ENCODE measurements at regions not wholly inside any gene's neighbourhood (a gene's known extent, or its start where the extent isn't known, plus 50 kb on each side); places are given as distances from the start of the nearest gene placed in this dataset.

DNA sequence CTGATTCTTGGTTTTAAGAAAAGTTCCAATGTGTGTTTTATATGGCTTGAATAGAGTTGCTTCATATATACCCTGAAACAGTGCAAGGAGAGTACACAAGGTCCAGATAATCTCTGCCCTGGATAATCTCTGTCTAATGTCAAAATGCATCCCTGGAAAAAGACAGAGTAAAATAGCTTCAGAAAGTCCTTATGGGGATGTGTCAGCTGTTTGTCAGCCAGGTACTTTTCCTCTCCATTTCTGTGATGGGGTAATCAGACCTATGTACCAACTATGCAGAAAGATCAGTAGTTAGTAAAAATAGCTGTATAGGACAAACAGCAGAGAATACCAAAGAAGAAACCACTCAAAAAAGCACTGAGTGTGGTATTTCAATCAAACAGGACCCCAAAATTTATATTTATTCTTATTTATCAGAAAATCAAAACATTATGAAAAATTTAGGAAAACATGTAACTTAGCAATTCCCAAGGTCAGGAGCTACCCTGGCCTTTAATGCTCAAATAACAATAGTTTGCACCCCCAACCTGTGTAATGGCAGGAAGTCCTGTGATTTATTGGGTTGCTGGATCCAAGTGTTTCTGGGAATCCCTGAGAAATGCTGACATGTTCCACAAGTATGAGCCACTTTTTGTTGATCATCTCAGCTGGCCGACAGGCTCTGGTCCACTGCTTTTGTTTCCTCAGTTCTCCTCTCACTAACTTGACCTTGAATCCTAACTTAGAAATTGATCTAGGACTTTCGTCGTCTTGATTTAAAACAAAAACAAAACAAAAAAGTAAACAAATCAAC, 69.6 kb downstream of the MDH1 start:
- H3K27ac ChIP-seq (ENCODE audit: low read depth, low read length) = no peak overlapping the region
- WGBS, 3 donors = 45 to 66% (median 61%) methylated on average over 3 of the region's 3 CpGs

DNA sequence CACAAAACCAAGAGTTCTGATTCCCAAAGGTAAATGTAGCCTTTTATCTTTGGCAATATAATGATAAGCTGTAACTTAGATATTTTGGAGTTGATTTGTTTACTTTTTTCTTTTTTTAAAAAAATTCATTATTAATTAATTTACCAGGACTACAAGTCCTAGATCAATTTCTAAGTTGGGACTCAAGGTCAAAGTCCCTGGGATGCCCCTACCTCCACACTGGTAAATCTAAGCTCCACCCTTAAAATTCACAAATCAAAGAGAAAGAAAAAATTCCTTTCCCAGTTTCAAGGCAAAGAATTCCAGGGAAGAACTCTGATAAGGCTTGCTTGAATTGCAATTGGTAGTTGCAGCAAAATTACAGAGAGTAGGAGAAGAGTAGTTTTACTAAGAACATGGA, 71.3 kb downstream of the MDH1 start:
- no peak overlapping the region for H3K27ac ChIP-seq (ENCODE audit: low read depth, low read length)

DNA sequence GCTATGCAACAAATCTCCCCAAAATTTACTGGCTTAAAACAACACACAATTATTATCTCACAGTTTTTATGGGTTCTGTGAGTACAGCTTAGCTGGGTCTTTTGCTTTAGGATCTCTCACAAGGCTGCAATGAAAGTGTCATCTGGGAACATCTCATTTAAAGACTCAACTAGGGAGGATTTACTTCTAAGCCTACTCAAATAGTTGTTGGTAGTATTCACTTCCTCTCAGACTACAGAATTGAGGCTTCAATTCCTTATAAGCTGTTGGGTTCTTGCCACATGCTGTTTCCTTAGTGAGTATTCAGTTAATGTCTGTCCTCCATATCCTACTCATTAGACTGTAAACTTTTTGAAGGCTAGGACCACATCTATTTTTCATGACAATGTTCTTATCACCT, 72.3 kb downstream of the MDH1 start:
- no peak overlapping the region for H3K27ac ChIP-seq (ENCODE audit: low read depth, low read length)

DNA sequence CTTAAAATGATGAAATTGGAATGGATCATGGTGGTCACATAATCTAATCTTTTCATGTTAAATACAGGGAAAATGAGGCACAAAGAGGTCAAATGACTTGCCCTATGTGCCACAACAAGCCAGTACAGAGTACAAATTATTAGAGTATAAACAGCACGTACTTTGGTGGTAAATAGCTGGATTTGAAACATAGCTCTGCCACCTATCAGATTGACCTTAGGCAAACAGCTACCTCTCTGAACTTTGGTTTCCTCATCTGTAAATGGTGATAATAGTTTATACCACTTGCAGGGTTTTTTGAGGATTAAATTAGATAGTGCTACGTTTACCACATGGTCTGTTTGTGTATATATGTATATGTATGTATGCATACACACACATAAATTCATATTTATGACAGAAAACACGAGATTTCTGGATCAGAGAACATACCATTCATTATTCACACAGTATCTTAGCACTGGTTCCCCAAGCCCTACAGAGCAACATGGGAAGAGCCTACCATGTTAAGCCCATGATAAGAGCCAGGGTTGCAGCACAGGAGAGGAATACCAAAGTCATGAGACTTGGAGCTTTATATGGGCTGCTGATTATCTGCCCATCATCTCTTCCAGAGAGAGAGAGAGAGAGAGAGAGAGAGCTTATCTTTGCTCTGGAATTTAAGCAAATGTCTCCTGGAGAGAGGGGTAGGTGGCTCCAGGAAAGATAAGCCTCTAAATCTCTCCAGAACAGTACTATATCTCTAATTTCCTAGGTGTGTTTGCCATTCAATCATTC, 73.5 kb downstream of the MDH1 start:
- no peak overlapping the region for H3K27ac ChIP-seq (ENCODE audit: low read depth, low read length)
- WGBS, 3 donors = 83 to 87% (median 87%) methylated on average over 3 of the region's 3 CpGs

DNA sequence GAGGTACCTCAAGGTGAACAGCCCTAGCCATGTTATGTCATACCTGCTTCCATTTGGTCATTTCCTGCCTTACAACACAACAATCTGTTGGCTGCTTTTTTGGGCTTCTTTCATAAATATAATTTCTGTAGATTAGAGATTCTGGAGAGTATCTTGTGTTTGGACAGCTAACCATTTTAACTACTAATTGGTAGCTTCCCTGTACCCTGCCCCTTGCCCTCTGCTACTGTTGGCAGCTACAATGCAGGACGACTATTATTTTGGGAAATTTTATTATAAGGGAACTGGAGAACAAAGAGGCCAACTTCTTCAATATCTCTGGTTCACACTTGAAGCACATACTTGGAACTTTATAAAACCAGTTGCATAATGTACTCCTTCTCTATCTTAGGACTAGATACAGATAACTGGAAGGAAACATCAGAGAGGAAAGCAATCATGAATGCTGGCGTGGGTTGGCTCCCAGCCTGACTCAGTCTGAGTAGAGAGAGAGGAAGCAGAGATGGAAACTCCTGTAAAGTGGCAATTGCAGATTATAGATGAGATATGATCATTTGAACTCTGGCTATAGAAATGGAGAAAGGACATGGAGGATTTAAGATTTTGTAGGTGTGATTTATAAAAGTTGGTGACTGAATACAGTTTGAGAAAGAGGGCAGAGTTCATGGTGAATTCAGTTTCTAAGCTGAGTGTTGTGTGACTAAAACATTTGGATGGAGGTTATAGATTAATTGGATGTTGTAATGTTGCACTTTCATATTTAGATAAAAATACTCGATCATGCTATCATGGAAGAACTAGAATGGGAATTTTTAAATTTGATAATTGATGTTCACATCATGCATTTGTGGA, 74.5 kb downstream of the MDH1 start:
- H3K27ac ChIP-seq (ENCODE audit: low read depth, low read length) = no peak overlapping the region
- WGBS, 3 donors = 49 to 74% (median 56%) methylated on average over 3 of the region's 3 CpGs

DNA sequence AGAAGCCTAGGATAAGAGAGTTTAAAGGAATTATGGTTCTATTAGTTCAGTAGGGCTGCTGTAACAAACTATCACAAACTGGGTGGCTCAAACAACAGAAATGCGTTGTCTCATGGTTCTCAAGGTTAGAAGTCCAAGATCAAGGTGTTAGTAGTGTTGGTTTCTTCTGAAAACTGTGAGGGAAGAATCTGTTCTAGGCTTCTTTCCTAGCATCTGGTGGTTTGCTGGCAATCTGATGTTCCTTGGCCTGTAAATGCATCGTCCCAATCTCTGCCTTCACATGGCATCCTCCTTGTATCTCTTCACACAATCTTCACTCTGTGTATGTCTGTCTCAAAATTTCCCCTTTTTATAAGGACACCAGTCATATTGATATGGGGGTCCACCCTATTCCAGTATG, 76.3 kb downstream of the MDH1 start:
- H3K27ac ChIP-seq (ENCODE audit: low read depth, low read length) = no peak overlapping the region
- WGBS, 3 donors = 45 to 51% (median 46%) methylated on average over 2 of the region's 2 CpGs

DNA sequence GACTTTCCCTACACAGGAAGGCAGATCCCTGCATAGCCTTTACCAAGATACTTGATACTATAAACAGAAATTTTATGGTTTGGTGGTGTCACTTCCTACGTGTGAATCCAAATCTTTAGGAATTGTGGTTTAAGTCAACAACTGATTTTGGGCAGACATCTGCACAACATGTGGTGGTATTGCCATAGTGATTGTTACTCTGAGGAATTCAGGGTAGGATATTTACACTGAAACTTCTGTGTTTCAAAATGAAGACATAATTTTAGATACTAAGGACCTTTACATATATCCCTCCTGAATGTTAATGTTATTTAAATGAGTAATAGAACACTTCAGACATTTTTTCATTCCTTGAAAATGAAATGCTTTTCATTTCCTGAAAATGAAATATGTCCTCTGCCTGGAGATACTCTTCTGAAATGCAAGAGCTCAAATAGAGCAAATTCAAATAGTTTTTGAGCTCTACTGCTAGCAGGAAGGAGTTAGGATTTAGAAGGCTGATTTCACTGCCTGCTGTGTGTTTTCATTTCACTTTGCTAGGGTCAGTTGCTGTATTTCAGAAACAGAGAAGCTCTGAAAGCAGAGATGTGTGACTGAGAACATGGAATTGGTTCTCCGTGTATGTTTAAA, 77.2 kb downstream of the MDH1 start:
- no peak overlapping the region for H3K27ac ChIP-seq (ENCODE audit: low read depth, low read length)
- WGBS, 3 donors = 61 to 79% (median 70%) methylated on average over 2 of the region's 2 CpGs

DNA sequence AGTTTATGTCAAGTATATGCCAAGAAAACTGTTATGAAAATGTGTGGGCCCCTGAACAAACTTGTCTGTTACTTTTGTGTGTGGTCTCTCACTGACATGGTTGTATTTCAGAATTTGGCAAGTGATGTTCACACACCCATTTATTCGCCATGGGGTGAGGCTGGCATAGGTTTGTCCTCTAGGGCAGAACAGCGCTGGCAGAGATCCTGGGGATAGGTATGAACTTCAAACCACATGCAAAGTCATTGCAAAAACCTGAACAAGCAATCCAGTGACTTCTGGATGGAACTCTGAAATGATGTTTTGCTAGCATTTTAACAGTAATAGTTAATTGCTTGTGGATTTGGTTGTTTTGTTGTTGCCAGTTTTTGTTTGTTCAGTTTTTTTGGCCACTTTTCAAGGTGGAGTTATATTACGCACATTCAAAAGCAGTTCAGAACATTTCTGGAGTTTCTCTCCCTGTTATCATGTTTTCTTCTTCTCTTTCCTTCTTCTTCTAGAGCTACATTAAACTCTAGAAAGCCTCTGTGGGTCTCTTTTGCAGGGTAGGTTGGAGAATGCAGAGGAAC, 78.5 kb downstream of the MDH1 start:
- no peak overlapping the region for H3K27ac ChIP-seq (ENCODE audit: low read depth, low read length)
- WGBS, 3 donors = 73 to 86% (median 82%) methylated on average over 3 of the region's 3 CpGs

DNA sequence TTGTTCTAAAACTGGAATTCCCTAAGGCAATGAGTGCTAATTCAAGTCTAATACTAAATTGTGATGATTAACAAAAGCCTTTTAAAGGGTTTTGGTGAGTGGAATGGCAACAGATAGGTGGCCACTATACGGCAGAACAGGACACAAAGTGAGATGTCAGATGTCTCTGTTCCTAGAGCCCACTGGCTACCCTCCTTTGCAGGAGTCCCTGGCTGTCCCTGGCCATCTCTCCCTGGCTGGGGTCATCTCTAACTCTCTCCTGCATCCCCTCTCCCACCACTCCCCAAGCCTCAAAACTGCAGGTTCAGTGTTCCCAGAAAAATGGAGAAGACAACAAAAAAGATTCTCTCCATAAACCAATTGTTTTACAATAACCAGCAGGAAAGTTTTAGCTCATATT, 79.2 kb downstream of the MDH1 start:
- WGBS, 3 donors = 79 to 95% (median 90%) methylated on average over 1 of the region's 1 CpG
- no peak overlapping the region for H3K27ac ChIP-seq (ENCODE audit: low read depth, low read length)

DNA sequence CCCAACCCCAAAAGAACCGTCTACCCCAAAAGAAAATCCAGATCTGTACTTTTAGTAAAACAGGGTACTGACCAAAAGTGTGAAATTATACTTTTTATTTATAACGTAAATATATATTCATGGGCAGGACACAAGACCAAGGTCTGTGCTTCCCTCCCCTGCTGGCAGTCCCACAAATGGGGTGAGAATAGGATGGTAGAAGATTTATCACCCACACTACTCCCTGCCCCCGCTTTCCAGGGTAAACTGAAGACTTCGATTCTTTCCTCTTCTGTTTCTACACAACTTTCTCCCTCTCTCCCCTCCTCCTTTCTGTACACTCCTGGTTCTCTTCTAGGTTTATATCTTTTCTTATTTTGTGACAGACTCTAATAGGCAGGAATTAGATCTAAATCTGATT, 79.7 kb downstream of the MDH1 start:
- 64 to 74% (median 67%) methylated on average over 4 of the region's 4 CpGs for WGBS, 3 donors
- H3K27ac ChIP-seq (ENCODE audit: low read depth, low read length) = no peak overlapping the region

DNA sequence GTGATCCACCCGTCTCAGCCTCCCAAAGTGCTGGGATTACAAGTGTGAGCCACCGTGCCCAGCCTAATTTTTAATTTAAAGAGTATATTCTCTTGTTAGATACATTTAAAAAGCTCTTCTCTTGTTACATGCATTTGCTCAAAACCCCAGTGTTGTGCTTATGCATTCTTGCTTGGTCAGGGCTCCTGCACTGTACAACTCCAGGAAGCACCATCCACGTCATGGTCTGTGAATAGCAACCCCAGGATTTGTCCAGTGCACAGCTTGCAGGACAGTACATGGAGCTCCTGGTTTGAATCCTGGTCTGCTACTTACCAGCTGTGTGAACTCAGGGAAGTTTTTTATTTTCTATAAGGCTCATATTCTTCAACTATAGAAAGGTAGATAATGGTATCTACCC, 80.8 kb downstream of the MDH1 start:
- WGBS, 3 donors = 87 to 89% (median 89%) methylated on average over 3 of the region's 3 CpGs
- no peak overlapping the region for H3K27ac ChIP-seq (ENCODE audit: low read depth, low read length)

DNA sequence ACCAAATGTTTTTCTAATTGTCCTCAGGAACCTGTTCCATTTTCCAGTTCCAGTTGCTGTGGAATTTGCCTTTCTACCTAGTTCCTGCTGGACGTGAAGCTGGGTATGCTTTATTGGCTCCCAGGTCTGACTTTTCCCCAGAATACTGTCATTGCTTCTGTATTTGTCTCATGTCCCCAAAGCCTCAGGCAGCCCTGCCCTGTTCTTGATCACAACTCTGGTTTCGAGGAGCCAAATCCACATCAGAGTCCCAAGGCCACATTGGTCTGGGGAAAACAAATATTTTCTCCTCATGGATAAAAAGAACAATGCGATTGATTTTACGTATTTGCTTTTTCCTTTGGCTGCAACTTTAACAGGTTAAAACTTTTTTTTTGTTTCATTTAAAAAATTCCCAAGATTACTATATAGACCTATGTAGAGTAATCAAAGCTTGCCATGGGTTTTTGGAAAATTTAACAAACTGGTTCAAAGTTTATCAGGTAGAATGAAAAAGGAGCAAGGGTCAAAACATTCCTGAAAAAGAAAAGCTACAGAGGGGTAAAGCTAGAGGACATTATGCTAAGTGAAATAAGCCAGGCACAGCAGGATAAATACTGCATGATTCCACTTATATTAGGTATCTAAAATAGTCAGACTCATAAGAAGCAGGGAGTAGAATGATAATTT, 85.2 kb downstream of the MDH1 start:
- WGBS, 3 donors = 28 to 79% (median 55%) methylated on average over 4 of the region's 4 CpGs
- H3K27ac ChIP-seq (ENCODE audit: low read depth, low read length) = no peak overlapping the region

DNA sequence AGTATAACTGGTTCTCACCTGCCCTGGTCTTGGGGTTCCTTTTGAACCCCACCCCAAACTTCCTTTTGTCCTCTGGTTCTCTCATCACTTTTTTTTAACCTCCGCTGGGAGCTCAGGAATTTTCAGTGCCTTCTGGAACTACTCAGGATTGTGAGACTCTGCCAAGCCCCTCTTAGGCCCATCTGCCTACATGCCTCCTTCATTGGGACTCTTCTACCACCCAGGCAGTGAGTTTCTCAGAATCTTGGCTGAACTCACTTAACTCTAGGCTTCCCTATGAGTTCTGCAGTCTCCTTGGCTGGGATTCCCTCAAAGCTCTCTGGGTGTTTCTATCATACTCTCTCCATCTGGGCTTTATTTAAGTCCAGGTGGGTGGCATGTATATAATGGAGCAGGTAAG, 86.3 kb downstream of the MDH1 start:
- no peak overlapping the region for H3K27ac ChIP-seq (ENCODE audit: low read depth, low read length)
- WGBS, 3 donors = 85 to 96% (median 93%) methylated on average over 1 of the region's 1 CpG

DNA sequence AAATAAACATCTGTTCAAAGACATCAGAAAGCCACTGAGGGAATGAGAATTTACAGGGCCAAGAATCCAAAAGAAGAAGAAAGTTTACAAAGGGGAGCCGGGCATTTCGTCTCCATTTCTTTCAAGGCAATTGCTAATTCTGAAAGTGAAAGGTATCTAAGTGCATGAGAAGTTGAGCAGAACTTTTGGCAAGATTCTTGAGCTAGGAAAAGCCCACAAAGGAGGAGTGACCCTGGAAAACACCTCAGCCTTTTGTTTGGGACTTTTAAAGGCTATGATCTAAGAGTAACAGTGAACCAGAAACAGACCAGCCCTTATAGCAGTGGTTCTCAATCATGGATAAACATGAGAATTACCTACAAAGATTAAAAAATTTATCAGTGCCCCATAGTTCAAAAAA, 87.4 kb downstream of the MDH1 start:
- 19 to 25% (median 23%) methylated on average over 2 of the region's 2 CpGs for WGBS, 3 donors
- H3K27ac ChIP-seq (ENCODE audit: low read depth, low read length) = no peak overlapping the region

DNA sequence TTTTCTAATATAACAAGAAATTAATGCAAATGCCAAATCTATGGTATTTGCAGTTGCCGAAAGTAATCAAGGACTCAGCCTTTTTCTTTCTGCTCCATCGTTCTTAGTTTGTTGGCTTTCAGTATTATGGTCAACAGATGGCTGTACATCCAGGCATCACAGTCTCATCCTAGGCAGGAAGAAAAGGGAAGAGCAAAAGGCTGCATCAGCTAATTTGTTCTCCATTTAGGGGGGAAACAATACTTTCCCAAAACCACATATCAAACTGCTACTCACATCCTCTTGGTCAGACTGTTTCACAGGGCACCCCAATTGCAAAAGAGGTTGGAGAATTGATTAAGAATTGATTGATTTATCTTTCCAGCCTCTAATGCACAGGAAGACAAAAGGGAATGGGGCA, 89.3 kb downstream of the MDH1 start:
- H3K27ac ChIP-seq (ENCODE audit: low read depth, low read length) = no peak overlapping the region
- 87 to 92% (median 87%) methylated on average over 2 of the region's 2 CpGs for WGBS, 3 donors

DNA sequence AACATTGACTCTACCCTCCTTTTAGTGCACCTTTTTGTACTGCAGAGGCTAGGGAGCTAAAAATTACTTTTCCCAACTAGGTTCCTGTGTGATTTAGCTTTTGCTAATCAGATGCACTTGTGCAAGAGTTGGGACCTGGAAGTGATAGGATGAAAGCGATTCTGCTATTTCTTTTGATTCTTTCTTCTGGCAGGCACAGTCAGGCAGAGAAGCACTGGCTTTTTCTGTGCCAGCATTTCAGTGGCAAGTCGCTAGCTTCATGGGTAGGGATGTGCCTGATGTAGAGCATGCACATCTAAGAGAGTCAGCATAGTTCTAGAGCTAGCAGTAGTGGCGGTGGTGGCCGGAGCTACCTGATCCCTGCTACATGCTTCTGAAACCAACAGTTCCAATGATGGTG, 89.8 kb downstream of the MDH1 start:
- WGBS, 3 donors = 68 to 87% (median 68%) methylated on average over 4 of the region's 4 CpGs
- H3K27ac ChIP-seq (ENCODE audit: low read depth, low read length) = no peak overlapping the region

DNA sequence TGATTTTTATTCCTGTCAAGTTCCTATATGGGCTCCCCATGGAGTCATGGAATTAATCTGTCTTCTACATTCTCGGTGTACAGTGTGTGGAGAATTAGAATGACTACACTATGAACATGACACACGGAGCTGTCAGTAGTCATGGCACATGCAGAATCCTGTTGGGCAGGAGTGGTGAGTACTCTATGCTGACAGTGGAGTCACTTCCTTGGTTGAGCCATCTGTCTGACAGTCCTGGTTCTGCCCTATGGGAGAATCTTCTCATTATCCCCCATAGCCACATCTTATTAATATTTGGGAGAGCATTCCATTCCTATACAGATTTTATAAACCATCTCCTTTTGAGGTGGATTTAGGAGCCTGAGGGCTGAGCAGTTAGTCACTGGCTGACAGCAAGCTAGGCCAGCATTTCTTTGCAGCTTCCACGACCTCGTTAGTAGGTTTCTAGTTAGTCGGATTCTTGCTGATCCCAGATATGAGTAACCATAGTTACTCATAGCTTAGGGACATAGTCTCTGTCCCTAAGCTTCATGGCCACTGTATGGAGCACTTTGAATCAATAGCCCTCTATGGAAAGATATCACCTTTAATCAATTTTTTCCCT, 90.6 kb downstream of the MDH1 start:
- 89 to 95% (median 95%) methylated on average over 5 of the region's 5 CpGs for WGBS, 3 donors

DNA sequence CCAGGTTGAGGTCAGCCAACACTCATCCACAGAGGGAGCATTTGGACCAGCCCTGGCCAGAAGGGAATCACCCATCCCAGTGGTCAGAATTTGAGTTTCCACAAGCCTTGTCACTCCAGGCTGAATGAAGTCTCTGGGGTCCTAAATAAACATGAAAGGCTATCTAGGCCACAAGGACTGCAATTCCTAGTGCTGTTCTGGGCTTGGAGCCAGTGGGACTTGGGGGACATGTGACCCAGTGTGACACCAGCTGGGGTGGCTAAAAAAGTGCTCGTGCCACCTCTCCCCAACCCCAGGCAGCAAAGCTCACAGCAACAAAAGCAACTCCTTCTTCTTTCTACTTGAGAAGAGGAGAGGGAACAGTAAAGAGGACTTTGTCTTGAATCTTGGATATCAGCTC, 91.7 kb downstream of the MDH1 start:
- no peak overlapping the region for H3K27ac ChIP-seq (ENCODE audit: low read depth, low read length)
- 73 to 86% (median 75%) methylated on average over 1 of the region's 1 CpG for WGBS, 3 donors

More for the DNA sequence above, 90.6 kb downstream of the MDH1 start:
- H3K27ac ChIP-seq (ENCODE audit: low read depth, low read length) = no peak overlapping the region
